HCT116 (cell line): ENCODE measurements at regions not wholly inside any gene's neighbourhood (a gene's known extent, or its start where the extent isn't known, plus 50 kb on each side); places are given as distances from the start of the nearest gene placed in this dataset.

ENCODE experiments used
- EZH2 ChIP-seq: fragments of 200-600 bp; sonication (generic); IDR thresholded peaks from 2 replicates; pipeline ENCODE4 v1.6.1; 2017; ENCODE audit warnings: antibody characterized with exemption, mixed run types
- POLR2A ChIP-seq: IDR thresholded peaks from 2 replicates; pipeline ENCODE4 v1.7.0; 2011; ENCODE audit warnings: borderline replicate concordance; ENCODE audit not compliant: insufficient read depth, insufficient read length; ENCODE audit errors: extremely low read depth
- TF ChIP-seq, protein P1 (sequence below), 3 experiments: fragments of 200-600 bp in 1 of 3; sonication (generic) in 1 of 3; IDR thresholded peaks in 2 of 3; conservative IDR thresholded peaks in 1 of 3; 2 replicates each; pipeline ENCODE4 v1.5.1; 2012 to 2017; ENCODE audit warnings: low read depth in 2 of 3, low read length in 2 of 3, antibody characterized with exemption in 1 of 3, borderline replicate concordance in 1 of 3, control low read depth in 1 of 3, mild to moderate bottlenecking in 1 of 3, mixed read lengths in 1 of 3, mixed run types in 1 of 3, moderate library complexity in 1 of 3; ENCODE audit not compliant: insufficient read depth in 1 of 3
- TF ChIP-seq, protein P2 (sequence below): IDR thresholded peaks from 2 replicates; pipeline ENCODE4 v1.6.1; 2012

DNA sequence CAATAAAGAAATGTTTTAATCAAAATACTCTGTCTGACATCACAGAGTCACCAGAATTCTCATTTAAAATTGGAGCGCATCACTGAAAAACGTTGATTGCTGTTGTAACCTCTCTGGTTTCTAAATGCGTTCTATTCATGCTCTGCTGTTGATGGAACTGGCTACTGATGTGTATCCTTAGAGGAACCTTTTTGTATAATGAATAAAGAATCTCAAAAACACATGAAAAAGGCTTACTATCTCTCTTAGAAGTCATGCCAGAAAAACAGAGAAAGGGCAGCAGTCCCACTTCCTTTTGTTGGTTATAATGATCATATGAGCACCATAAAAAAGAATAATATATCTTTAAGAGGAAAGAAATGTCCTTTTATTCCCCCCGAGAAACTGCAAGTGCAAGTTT, 615.5 kb downstream of the TLE1 start:
- TF ChIP-seq, protein P1, sequence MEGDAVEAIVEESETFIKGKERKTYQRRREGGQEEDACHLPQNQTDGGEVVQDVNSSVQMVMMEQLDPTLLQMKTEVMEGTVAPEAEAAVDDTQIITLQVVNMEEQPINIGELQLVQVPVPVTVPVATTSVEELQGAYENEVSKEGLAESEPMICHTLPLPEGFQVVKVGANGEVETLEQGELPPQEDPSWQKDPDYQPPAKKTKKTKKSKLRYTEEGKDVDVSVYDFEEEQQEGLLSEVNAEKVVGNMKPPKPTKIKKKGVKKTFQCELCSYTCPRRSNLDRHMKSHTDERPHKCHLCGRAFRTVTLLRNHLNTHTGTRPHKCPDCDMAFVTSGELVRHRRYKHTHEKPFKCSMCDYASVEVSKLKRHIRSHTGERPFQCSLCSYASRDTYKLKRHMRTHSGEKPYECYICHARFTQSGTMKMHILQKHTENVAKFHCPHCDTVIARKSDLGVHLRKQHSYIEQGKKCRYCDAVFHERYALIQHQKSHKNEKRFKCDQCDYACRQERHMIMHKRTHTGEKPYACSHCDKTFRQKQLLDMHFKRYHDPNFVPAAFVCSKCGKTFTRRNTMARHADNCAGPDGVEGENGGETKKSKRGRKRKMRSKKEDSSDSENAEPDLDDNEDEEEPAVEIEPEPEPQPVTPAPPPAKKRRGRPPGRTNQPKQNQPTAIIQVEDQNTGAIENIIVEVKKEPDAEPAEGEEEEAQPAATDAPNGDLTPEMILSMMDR (IDR thresholded peaks at IDR 0.05 in 2 of 3, conservative IDR thresholded peaks at IDR 0.05 in 1 of 3; ENCODE audit: borderline replicate concordance in 1 of 3, insufficient read depth in 1 of 3, low read depth in 2 of 3, low read length in 2 of 3), result no peak
- no peak for TF ChIP-seq POLR2A
- TF ChIP-seq, protein P2, sequence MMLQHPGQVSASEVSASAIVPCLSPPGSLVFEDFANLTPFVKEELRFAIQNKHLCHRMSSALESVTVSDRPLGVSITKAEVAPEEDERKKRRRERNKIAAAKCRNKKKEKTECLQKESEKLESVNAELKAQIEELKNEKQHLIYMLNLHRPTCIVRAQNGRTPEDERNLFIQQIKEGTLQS, result no peak
- no peak for TF ChIP-seq EZH2
